Thyroid gland (tissue), 4 donors: ENCODE measurements at regions not wholly inside any gene's neighbourhood (a gene's known extent, or its start where the extent isn't known, plus 50 kb on each side); places are given as distances from the start of the nearest gene placed in this dataset.

Experiments used
- DNase-seq, 2 donors: peaks; one replicate each; pipeline ENCODE4 v3.0.0-alpha.2; 2019
- H3K27ac ChIP-seq, 3 donors: fragments of 200-600 bp; sonication (generic); 1 replicate in 2 of 3; 2 replicates in 1 of 3; pipeline ENCODE4 v1.5.1; 2016 to 2019; ENCODE audit warnings: mild to moderate bottlenecking in 1 of 3, moderate library complexity in 1 of 3
- H3K27me3 ChIP-seq: fragments of 200-600 bp; sonication (generic); one replicate; pipeline ENCODE4 v1.5.1; 2019
- H3K36me3 ChIP-seq, 2 donors: fragments of 200-600 bp; sonication (generic); one replicate each; pipeline ENCODE4 v1.5.1; 2016 to 2019
- H3K4me1 ChIP-seq, 2 donors: fragments of 200-600 bp; sonication (generic); one replicate each; pipeline ENCODE4 v1.5.1; 2017 to 2019
- H3K4me3 ChIP-seq, 3 donors: fragments of 200-600 bp; sonication (generic); replicated peaks in 1 of 3; 1 replicate in 2 of 3; 2 replicates in 1 of 3; pipeline ENCODE4 v1.5.1; 2016; ENCODE audit warnings: mild to moderate bottlenecking in 1 of 3
- H3K9me3 ChIP-seq: fragments of 200-600 bp; sonication (generic); one replicate; pipeline ENCODE4 v1.5.1; 2017
- CTCF ChIP-seq, 6 experiments: fragments of 200-600 bp in 3 of 6; fragments of 450-650 bp in 3 of 6; sonication (generic) in 3 of 6; IDR thresholded peaks; one replicate each; pipeline ENCODE4 v1.5.1; 2016 to 2019; ENCODE audit warnings: antibody characterized with exemption in 6 of 6, mild to moderate bottlenecking in 2 of 6, inconsistent platforms in 1 of 6, moderate library complexity in 1 of 6
- POLR2A ChIP-seq, 2 donors: fragments of 450-650 bp; IDR thresholded peaks; one replicate each; pipeline ENCODE4 v1.6.1; 2017; ENCODE audit warnings: antibody characterized with exemption in 2 of 2, mild to moderate bottlenecking in 2 of 2, moderate library complexity in 1 of 2
- WGBS, 2 donors: methylation state at CpG; one replicate each; pipeline ENCODE4 v1.1.5; 2017; 5-methylcytosine and 5-hydroxymethylcytosine counted together
- intact Hi-C: fragments of 100-400 bp; cut with DNase I; formaldehyde crosslinking; loops from one replicate; pipeline ENCODE4 v1.15.1; 2023

DNA sequence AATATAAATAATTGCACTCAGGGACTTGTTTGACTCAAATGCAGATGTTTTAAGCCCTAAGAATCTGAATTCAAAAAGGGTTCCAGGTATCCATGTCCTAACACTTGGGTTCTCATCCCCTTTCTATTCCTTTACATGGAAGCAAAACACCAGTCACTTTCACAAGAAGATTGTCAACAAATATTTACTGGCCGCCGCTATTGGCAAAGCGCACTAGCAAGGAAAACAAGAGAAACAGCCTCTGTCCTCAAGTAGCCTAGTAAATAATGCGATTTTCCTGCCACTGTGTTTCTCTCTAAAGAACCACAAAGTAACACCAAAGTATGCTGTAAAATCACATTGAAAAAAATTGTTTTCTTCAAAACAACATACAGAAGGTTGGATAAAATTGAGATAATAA is 66.7 kb upstream of the EZH2 start:
- no peak overlapping the region for H3K27ac ChIP-seq
- TF ChIP-seq CTCF (IDR thresholded peaks at IDR 0.05) (no peak), POLR2A (IDR thresholded peaks at IDR 0.05) (no peak)
- intact Hi-C loops = no loop called here
- H3K9me3 ChIP-seq = no peaks in the 10 kb centered on the region
- 89 to 91% methylated on average over 4 of the region's 4 CpGs for WGBS, 2 donors
- no peak overlapping the region for H3K4me3 ChIP-seq
- no peaks in the 10 kb centered on the region for H3K36me3 ChIP-seq
- H3K4me1 ChIP-seq = no peaks in the 10 kb centered on the region
- no peaks in the 10 kb centered on the region for H3K27me3 ChIP-seq
- no peak for DNase-seq

DNA sequence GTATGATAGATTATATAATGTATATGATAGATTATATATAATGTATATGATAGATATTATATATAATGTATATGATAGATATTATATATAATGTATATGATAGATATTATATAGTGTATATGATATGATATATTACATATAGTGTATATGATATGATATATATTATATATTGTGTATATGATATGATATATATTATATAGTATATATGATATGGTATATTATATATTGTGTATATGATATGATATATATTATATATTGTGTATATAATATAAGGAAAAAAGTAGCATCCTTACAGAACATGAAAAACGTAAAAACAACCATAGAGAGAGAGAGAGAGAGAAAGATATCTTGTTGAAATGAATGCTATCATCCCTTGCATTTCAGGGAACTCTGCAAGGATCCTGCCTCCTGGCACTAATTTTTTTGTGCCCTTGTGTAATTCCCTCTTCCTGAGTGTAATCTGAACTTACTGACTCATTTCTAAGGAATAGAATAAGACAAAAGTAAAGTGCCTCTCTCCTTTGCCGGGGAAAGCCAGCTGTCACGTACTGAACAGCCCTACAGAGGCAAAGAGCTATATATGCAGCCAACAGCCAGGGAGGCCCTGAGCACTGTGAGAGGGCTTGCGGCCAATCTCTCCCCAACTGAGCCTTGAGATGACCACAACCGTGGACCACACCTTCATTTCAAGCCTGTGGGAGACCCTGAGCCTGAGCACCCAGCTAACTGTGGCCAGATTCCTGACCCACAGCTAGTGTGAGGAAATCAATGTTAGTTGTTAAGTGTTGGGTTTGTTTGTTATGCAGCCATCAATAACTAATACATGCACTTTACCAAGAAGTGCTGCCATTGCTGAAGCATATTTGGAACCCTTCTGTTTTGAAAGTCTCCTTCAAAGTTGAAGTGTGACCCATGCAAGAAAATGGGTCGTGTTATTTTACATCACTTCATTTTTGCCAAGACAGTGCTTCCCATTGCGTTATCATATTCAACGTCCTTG is 61.1 kb upstream of the EZH2 start:
- H3K4me1 ChIP-seq = peaks cover 0 to 5% of the 10 kb centered on the region in 2 donors
- H3K36me3 ChIP-seq = no peaks in the 10 kb centered on the region
- no peak for DNase-seq
- no peak overlapping the region for H3K27ac ChIP-seq
- 70 to 78% methylated on average over 8 of the region's 8 CpGs for WGBS, 2 donors
- H3K4me3 ChIP-seq = no peak overlapping the region
- no peaks in the 10 kb centered on the region for H3K9me3 ChIP-seq
- intact Hi-C loops = loop anchor here (10.0 kb wide), 1 partner anchor 60 kb away; the partner anchor contains the start of gene EZH2
- H3K27me3 ChIP-seq = no peaks in the 10 kb centered on the region
- no peak for TF ChIP-seq POLR2A (IDR thresholded peaks at IDR 0.05)
- no peak for TF ChIP-seq CTCF (IDR thresholded peaks at IDR 0.05)

- Histone ChIP-seq H3K36me3 (no peaks in the 10 kb centered on the region), H3K27me3 (no peaks in the 10 kb centered on the region), H3K4me1 (peaks cover 0 to 5% of the 10 kb centered on the region in 2 donors), H3K9me3 (no peaks in the 10 kb centered on the region), H3K4me3 (peak overlapping the region in 2 of 3 donors; percentile 67 to 75), H3K27ac (peak overlapping the region; percentile 65 to 89 (median 87))
- TF ChIP-seq POLR2A (IDR thresholded peaks at IDR 0.05) (no peak), CTCF (IDR thresholded peaks at IDR 0.05) (peak; percentile 12 to 49 (median 30))
- intact Hi-C loops = loop anchor here (10.0 kb wide), 1 partner anchor 57 kb away; the partner anchor contains the start of gene EZH2
- DNase-seq = peak; percentile 40 to 52
- WGBS, 2 donors = 18 to 28% methylated on average over 17 of the region's 17 CpGs
Measured at GRCh38 chr7:148941598-148942275, 57.6 kb upstream of the EZH2 start.

DNA sequence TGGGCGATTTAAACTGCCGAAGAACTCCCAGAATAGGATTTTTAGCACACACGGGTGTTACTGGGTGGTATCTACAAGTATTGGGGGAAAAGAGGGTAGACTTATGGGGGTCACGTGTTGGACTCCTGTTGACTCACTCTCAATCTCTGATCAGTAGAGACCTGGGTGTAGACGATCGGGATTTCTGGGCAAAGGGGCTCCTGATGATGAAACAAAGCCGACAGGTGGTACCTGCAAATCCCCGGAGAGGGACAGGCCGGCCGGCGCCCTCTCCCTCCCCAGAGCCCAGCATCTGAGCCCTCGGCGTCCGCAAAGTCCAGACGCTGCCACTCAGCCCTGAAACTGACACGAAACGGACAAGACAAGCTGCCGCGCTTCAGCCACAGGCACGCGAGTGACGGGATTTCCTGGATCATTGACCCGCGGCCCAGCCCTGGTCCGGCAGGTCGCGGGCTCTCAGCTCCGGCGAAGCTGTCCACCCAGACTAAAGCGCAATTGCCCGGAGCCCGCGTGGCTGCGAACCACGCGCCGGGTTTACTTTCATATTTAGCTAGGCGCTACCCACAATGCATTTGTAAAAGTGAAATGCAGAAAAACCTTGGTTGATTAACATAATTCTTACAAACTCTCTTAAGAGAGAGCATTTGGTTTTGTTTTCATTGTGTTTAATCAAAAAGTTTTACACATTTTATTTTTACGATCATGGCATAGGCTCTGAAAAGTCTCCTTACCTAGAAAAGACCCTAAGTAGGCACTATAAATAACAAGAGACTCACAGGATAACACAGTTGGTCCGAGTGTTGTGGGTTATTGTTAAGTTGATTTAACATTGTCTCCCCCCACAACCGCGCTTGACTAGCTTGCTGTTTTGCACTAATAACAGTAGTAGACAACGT is 56.9 kb upstream of the EZH2 start:
- peak overlapping the region; percentile 15 to 75 (median 67) for H3K4me3 ChIP-seq
- no peaks in the 10 kb centered on the region for H3K36me3 ChIP-seq
- intact Hi-C loops = loop anchor here (10.0 kb wide), 1 partner anchor 56 kb away; the partner anchor contains the start of gene EZH2
- peak overlapping the region; percentile 65 to 89 (median 87) for H3K27ac ChIP-seq
- no peaks in the 10 kb centered on the region for H3K9me3 ChIP-seq
- no peaks in the 10 kb centered on the region for H3K27me3 ChIP-seq
- TF ChIP-seq POLR2A (IDR thresholded peaks at IDR 0.05) (peak in 1 of 2 donors; percentile 49), CTCF (IDR thresholded peaks at IDR 0.05) (peak in 1 of 6 experiments; percentile 2)
- 1 to 2% methylated on average over 26 to 34 of the region's 43 CpGs for WGBS, 2 donors
- DNase-seq = peak; percentile 83 to 87
- peaks cover 0 to 5% of the 10 kb centered on the region in 2 donors for H3K4me1 ChIP-seq
